ENCODE measurements at regions not wholly inside any gene's neighbourhood (a gene's known extent, or its start where the extent isn't known, plus 50 kb on each side); places are given as distances from the start of the nearest gene placed in this dataset.
"Not testable (repeated sequence)": the region's sequence is repeated elsewhere in the genome, so short reads cannot be mapped to it uniquely, and the experiment has no call there.

DNA sequence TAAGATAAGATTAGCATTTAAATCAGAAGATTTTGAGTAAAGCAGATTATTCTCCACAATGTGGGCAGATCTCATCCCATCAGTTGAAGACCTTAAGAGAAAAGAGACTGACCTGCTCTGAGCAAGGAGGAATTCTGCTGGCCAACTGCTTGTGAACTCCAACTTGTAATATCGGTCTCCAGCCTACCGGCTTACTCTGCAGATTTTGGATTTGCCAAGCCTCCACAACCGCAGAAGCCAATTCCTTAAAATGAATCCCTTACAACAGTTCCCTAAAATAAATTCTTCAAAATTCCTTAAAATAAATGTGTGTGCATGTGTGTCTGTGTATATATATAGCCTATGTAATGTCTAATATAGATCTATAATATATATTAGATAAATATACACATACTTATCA lies 107.4 kb upstream of the KLF13 start:
- no peak for TF ChIP-seq CTCF (IDR thresholded peaks at IDR 0.05; ENCODE audit: low read depth, low read length)
- H3K4me3 ChIP-seq (ENCODE audit: low read depth, low read length) = no peak overlapping the region

- no peak overlapping the region for H3K4me3 ChIP-seq (ENCODE audit: low read depth, low read length)
- no peak for TF ChIP-seq CTCF (IDR thresholded peaks at IDR 0.05; ENCODE audit: low read depth, low read length)
These were observed 104.6 kb upstream of the KLF13 start for GRCh38 chr15:31221936-31222515.

GRCh38 chr15:31222773-31223341 lies 103.8 kb upstream of the KLF13 start:
- TF ChIP-seq CTCF (IDR thresholded peaks at IDR 0.05; ENCODE audit: low read depth, low read length) = no peak

GRCh38 chr15:31223478-31224350 lies 102.9 kb upstream of the KLF13 start:
- no peak overlapping the region for H3K4me3 ChIP-seq (ENCODE audit: low read depth, low read length)
- no peak for TF ChIP-seq CTCF (IDR thresholded peaks at IDR 0.05; ENCODE audit: low read depth, low read length)

More at GRCh38 chr15:31222773-31223341, 103.8 kb upstream of the KLF13 start:
- H3K4me3 ChIP-seq (ENCODE audit: low read depth, low read length) = no peak overlapping the region

GRCh38 chr15:31224661-31225060 lies 102.0 kb upstream of the KLF13 start:
- not testable (repeated sequence) for H3K4me3 ChIP-seq (ENCODE audit: low read depth, low read length)

DNA sequence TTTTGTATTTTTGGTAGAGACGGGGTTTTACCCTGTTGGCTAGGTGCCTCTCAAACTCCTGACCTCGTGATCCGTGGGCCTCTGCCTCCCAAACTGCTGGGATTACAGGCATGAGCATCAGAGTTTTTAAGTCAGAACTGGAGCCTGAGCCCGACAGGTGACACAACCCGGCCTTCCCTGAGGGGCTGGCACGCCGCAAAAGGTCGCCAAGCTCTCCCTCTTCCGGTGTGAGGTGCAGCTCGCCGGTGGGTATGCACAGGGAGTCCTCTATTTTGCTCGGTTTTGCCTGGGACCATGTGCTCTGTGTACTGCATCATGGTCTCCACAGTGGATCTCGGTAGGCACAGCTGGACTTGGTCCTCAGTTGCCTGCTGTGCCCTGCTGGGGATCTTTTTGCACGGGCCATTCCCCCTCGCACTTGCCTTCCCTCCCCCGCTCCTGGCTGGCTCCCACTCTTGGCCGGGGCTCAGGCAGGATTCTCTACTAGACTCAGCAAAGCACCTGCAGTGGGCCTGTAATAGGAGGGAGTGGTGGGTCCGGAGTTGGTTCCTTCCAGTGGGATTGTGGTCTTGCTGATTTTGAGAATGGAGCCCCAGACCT lies 101.2 kb upstream of the KLF13 start:
- no peak overlapping the region for H3K4me3 ChIP-seq (ENCODE audit: low read depth, low read length)
- no peak for TF ChIP-seq CTCF (IDR thresholded peaks at IDR 0.05; ENCODE audit: low read depth, low read length)

GRCh38 chr15:31226021-31226420 lies 100.6 kb upstream of the KLF13 start:
- no peak for TF ChIP-seq CTCF (IDR thresholded peaks at IDR 0.05; ENCODE audit: low read depth, low read length)
- no peak overlapping the region for H3K4me3 ChIP-seq (ENCODE audit: low read depth, low read length)
